Lower lobe of right lung (tissue), 2 donors: ENCODE measurements at regions not wholly inside any gene's neighbourhood (a gene's known extent, or its start where the extent isn't known, plus 50 kb on each side); places are given as distances from the start of the nearest gene placed in this dataset.

Experiments used
- ATAC-seq, 2 donors: fragments of 200-7000 bp; cut with Tn5 transposase; one replicate each; pipeline ENCODE4 v1.9.1; 2020 to 2022; ENCODE audit warnings: mild to moderate bottlenecking in 2 of 2, moderate library complexity in 2 of 2
- DNase-seq: peaks from one replicate; pipeline ENCODE4 v3.0.0-alpha.2; 2020
- H3K27ac ChIP-seq: fragments of 200-600 bp; one replicate; pipeline ENCODE4 v1.8.0; 2022
- H3K27me3 ChIP-seq: fragments of 200-600 bp; one replicate; pipeline ENCODE4 v1.8.0; 2022; ENCODE audit warnings: low read depth
- H3K36me3 ChIP-seq: fragments of 200-600 bp; one replicate; pipeline ENCODE4 v1.8.0; 2022; ENCODE audit warnings: mild to moderate bottlenecking
- H3K4me1 ChIP-seq: fragments of 200-600 bp; one replicate; pipeline ENCODE4 v1.8.0; 2022
- H3K4me3 ChIP-seq: fragments of 200-600 bp; one replicate; pipeline ENCODE4 v1.8.0; 2022; ENCODE audit warnings: mild to moderate bottlenecking
- H3K9me3 ChIP-seq: fragments of 200-600 bp; one replicate; pipeline ENCODE4 v1.8.0; 2022
- intact Hi-C: fragments of 100-400 bp; cut with DNase I; formaldehyde crosslinking; loops from one replicate; pipeline ENCODE4 v1.11.0; 2022
- TF ChIP-seq, protein P1 (sequence below): fragments of 200-600 bp; IDR thresholded peaks from one replicate; pipeline ENCODE4 v1.8.0; 2022; ENCODE audit warnings: antibody characterized with exemption, mild to moderate bottlenecking
- donor health status: DM: no; HTN: yes; CAD: no; lungs with severe emphysema.

DNA sequence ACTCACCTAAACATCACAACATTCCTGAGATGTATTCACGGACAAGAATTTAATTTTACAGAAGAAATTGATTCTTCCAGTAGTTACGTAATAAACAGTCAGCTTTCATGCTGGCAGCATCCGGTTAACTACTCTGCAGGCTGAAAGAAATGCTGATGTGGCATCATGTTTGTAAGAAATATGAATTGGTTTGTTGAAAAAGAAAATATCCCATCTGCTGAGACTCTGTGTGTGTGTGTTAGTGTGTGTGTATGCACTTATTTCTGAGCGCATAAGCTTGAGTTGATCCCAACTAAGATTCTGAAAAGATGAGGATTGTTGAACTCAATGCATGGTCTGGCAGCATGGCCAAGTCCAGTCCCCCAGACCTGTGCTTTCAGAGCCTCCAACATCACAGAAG, 74.3 kb upstream of the FAM216B start:
- intact Hi-C loops: no loop called here
- Histone ChIP-seq H3K27ac (no peak overlapping the region), H3K36me3 (no peaks in the 10 kb centered on the region), H3K4me3 (no peak overlapping the region), H3K27me3 (no peaks in the 10 kb centered on the region), H3K4me1 (no peaks in the 10 kb centered on the region), H3K9me3 (no peaks in the 10 kb centered on the region)
- no peak for ATAC-seq
- no peak for DNase-seq
- TF ChIP-seq, protein P1, sequence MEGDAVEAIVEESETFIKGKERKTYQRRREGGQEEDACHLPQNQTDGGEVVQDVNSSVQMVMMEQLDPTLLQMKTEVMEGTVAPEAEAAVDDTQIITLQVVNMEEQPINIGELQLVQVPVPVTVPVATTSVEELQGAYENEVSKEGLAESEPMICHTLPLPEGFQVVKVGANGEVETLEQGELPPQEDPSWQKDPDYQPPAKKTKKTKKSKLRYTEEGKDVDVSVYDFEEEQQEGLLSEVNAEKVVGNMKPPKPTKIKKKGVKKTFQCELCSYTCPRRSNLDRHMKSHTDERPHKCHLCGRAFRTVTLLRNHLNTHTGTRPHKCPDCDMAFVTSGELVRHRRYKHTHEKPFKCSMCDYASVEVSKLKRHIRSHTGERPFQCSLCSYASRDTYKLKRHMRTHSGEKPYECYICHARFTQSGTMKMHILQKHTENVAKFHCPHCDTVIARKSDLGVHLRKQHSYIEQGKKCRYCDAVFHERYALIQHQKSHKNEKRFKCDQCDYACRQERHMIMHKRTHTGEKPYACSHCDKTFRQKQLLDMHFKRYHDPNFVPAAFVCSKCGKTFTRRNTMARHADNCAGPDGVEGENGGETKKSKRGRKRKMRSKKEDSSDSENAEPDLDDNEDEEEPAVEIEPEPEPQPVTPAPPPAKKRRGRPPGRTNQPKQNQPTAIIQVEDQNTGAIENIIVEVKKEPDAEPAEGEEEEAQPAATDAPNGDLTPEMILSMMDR: no peak

DNA sequence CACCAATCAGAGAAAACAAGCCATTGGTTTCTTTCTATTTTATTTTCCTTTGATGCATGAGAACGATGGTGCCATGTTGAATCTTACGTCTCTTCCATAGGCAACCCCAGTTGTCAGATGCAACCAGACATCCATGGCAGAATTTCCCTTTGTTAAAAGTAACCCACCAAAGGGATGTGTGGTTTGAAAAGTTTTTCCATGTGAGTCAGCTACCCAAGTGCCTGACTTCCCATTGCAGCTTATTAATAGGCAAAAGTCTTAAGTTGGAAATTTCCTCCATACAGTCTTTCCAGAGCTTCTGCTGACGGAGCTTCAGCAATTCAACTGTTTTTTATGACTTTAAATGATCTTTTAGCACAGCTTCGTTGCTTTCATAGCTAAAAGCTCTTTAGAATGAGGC, 73.8 kb upstream of the FAM216B start:
- H3K4me1 ChIP-seq: no peaks in the 10 kb centered on the region
- no peak for ATAC-seq
- TF ChIP-seq, protein P1: no peak

DNA sequence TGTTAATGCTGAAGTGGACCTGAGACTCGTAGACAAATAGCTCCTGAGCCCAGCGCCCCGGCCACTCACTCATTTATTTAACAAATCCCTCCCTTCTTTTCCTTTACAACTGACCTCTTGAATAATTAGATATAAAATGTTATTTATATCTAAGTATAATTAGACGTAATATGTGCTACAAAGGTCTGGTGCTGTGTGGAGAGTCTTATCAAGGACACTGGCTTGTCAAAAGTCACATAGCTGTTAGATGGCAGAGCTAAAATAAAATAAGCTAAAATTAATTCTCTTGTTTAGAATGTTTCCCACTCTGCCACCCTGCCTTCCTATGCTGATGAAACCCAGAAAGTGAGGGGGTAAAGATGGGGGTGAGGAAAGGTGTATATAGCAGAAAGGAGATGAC, 73.0 kb upstream of the FAM216B start:
- Histone ChIP-seq H3K27me3 (no peaks in the 10 kb centered on the region), H3K4me3 (no peak overlapping the region), H3K9me3 (no peaks in the 10 kb centered on the region), H3K4me1 (no peaks in the 10 kb centered on the region), H3K36me3 (no peaks in the 10 kb centered on the region), H3K27ac (no peak overlapping the region)
- intact Hi-C loops: no loop called here
- DNase-seq (no peak), ATAC-seq (no peak)
- TF ChIP-seq, protein P1: no peak

More for the DNA sequence above, 73.8 kb upstream of the FAM216B start:
- Histone ChIP-seq H3K27me3 (no peaks in the 10 kb centered on the region), H3K9me3 (no peaks in the 10 kb centered on the region), H3K27ac (no peak overlapping the region), H3K4me3 (no peak overlapping the region), H3K36me3 (no peaks in the 10 kb centered on the region)
- no peak for DNase-seq
- intact Hi-C loops: no loop called here

DNA sequence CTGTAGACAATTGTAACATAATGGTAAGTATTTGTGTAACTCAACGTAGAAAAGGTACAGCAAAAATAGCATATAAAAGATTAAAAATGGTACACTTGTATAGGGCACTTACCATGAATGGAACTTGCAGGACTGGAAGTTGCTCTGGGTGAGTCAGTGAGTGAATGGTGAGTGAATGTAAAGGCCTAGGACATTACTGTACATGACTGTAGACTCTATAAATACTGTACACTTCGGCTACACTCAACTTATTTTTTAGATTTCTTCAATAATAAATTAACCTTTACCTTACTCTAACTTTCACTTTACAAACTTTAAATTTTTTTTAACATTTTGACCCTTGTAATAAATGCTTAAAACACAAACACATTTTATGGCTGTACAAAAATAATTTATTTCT, 72.1 kb upstream of the FAM216B start:
- H3K36me3 ChIP-seq: no peaks in the 10 kb centered on the region
- no peaks in the 10 kb centered on the region for H3K27me3 ChIP-seq
- intact Hi-C loops: no loop called here
- H3K27ac ChIP-seq: no peak overlapping the region
- DNase-seq (no peak), ATAC-seq (no peak)
- no peak overlapping the region for H3K4me3 ChIP-seq
- TF ChIP-seq, protein P1: no peak
- H3K9me3 ChIP-seq: no peaks in the 10 kb centered on the region
- no peaks in the 10 kb centered on the region for H3K4me1 ChIP-seq

DNA sequence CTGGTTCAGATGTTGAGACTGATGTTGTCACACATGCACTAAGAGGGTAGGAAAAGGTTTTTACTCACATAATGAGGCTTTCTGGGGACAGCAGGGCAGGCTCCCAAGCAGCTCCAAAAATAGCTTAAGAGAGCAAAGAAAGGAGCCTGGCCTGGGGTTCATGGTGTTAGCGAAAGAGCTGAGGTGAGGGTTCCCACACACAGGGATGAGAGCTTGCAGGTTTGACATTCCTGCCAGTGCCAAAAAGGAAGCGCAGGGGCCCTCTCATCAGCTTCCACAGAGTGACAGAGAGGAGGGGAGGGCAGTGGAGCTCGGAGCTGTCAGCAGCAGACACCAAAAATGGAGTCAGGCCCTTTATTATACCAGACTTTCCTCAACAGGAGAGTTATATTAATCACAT, 65.5 kb upstream of the FAM216B start:
- Histone ChIP-seq H3K9me3 (no peaks in the 10 kb centered on the region), H3K27ac (no peak overlapping the region), H3K27me3 (no peaks in the 10 kb centered on the region), H3K4me3 (no peak overlapping the region), H3K36me3 (no peaks in the 10 kb centered on the region), H3K4me1 (no peaks in the 10 kb centered on the region)
- ATAC-seq (no peak), DNase-seq (no peak)
- TF ChIP-seq, protein P1: no peak
- intact Hi-C loops: no loop called here

DNA sequence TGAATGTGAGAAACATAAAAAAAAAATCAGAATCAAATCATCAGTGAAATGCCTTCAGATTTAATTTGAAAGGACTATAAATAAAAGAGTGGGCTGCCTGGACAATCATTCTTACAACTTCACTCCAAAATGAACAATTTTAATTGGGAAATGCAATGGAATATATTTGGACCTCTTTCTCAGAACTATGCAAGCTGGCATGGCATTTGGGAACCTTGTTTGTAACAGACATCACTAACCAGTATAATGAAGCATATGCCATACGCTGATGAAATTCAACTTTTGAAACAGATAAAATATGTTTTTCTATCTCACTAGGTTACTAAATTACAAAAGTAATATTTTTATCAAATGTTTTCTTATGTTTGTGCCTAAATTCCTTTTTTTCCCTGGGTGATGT, 64.2 kb upstream of the FAM216B start:
- ATAC-seq: no peak
- intact Hi-C loops: no loop called here
- no peaks in the 10 kb centered on the region for H3K4me1 ChIP-seq
- H3K4me3 ChIP-seq: no peak overlapping the region
- no peak overlapping the region for H3K27ac ChIP-seq
- no peaks in the 10 kb centered on the region for H3K36me3 ChIP-seq
- no peaks in the 10 kb centered on the region for H3K27me3 ChIP-seq
- DNase-seq: no peak
- H3K9me3 ChIP-seq: no peaks in the 10 kb centered on the region
- TF ChIP-seq, protein P1: no peak
